H1 (cell line): ENCODE measurements at regions not wholly inside any gene's neighbourhood (a gene's known extent, or its start where the extent isn't known, plus 50 kb on each side); places are given as distances from the start of the nearest gene placed in this dataset.

ENCODE experiments used
- MAFK ChIP-seq: IDR thresholded peaks from 2 replicates; pipeline ENCODE4 v1.6.1; 2012; ENCODE audit warnings: low read depth, mild to moderate bottlenecking, improper control_type of control experiment, low read length
- TF ChIP-seq, protein P1 (sequence below): fragments of 300-600 bp; sonication (generic); IDR thresholded peaks from 2 replicates; pipeline ENCODE4 v1.7.1; 2012; ENCODE audit warnings: low read length, moderate library complexity, mild to moderate bottlenecking, inconsistent platforms; ENCODE audit not compliant: insufficient replicate concordance

DNA sequence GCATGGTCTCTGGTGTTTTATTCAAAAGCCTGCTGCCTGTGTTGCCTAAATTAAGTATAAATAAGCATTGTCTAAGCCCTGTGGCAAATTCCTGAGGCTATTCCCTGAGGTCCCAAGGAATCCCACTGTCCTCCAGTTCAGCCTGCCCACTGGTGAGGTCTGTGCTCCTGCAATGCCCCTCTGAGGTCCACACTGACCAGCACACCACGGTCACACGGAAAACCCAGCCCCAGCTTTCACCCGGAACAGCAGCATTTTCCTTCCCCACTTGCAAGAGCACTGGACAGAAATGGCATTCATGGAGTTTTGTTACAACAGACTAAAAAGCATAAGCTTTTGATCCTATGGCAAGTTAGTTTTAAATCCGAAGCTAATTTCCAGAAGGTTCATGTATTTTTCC is 234.0 kb downstream of the KLF13 start (continued):
- TF ChIP-seq, protein P1, sequence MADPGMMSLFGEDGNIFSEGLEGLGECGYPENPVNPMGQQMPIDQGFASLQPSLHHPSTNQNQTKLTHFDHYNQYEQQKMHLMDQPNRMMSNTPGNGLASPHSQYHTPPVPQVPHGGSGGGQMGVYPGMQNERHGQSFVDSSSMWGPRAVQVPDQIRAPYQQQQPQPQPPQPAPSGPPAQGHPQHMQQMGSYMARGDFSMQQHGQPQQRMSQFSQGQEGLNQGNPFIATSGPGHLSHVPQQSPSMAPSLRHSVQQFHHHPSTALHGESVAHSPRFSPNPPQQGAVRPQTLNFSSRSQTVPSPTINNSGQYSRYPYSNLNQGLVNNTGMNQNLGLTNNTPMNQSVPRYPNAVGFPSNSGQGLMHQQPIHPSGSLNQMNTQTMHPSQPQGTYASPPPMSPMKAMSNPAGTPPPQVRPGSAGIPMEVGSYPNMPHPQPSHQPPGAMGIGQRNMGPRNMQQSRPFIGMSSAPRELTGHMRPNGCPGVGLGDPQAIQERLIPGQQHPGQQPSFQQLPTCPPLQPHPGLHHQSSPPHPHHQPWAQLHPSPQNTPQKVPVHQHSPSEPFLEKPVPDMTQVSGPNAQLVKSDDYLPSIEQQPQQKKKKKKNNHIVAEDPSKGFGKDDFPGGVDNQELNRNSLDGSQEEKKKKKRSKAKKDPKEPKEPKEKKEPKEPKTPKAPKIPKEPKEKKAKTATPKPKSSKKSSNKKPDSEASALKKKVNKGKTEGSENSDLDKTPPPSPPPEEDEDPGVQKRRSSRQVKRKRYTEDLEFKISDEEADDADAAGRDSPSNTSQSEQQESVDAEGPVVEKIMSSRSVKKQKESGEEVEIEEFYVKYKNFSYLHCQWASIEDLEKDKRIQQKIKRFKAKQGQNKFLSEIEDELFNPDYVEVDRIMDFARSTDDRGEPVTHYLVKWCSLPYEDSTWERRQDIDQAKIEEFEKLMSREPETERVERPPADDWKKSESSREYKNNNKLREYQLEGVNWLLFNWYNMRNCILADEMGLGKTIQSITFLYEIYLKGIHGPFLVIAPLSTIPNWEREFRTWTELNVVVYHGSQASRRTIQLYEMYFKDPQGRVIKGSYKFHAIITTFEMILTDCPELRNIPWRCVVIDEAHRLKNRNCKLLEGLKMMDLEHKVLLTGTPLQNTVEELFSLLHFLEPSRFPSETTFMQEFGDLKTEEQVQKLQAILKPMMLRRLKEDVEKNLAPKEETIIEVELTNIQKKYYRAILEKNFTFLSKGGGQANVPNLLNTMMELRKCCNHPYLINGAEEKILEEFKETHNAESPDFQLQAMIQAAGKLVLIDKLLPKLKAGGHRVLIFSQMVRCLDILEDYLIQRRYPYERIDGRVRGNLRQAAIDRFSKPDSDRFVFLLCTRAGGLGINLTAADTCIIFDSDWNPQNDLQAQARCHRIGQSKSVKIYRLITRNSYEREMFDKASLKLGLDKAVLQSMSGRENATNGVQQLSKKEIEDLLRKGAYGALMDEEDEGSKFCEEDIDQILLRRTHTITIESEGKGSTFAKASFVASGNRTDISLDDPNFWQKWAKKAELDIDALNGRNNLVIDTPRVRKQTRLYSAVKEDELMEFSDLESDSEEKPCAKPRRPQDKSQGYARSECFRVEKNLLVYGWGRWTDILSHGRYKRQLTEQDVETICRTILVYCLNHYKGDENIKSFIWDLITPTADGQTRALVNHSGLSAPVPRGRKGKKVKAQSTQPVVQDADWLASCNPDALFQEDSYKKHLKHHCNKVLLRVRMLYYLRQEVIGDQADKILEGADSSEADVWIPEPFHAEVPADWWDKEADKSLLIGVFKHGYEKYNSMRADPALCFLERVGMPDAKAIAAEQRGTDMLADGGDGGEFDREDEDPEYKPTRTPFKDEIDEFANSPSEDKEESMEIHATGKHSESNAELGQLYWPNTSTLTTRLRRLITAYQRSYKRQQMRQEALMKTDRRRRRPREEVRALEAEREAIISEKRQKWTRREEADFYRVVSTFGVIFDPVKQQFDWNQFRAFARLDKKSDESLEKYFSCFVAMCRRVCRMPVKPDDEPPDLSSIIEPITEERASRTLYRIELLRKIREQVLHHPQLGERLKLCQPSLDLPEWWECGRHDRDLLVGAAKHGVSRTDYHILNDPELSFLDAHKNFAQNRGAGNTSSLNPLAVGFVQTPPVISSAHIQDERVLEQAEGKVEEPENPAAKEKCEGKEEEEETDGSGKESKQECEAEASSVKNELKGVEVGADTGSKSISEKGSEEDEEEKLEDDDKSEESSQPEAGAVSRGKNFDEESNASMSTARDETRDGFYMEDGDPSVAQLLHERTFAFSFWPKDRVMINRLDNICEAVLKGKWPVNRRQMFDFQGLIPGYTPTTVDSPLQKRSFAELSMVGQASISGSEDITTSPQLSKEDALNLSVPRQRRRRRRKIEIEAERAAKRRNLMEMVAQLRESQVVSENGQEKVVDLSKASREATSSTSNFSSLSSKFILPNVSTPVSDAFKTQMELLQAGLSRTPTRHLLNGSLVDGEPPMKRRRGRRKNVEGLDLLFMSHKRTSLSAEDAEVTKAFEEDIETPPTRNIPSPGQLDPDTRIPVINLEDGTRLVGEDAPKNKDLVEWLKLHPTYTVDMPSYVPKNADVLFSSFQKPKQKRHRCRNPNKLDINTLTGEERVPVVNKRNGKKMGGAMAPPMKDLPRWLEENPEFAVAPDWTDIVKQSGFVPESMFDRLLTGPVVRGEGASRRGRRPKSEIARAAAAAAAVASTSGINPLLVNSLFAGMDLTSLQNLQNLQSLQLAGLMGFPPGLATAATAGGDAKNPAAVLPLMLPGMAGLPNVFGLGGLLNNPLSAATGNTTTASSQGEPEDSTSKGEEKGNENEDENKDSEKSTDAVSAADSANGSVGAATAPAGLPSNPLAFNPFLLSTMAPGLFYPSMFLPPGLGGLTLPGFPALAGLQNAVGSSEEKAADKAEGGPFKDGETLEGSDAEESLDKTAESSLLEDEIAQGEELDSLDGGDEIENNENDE = no peak
- TF ChIP-seq MAFK = no peak
